ENCODE measurements at regions not wholly inside any gene's neighbourhood (a gene's known extent, or its start where the extent isn't known, plus 50 kb on each side); places are given as distances from the start of the nearest gene placed in this dataset.

DNA sequence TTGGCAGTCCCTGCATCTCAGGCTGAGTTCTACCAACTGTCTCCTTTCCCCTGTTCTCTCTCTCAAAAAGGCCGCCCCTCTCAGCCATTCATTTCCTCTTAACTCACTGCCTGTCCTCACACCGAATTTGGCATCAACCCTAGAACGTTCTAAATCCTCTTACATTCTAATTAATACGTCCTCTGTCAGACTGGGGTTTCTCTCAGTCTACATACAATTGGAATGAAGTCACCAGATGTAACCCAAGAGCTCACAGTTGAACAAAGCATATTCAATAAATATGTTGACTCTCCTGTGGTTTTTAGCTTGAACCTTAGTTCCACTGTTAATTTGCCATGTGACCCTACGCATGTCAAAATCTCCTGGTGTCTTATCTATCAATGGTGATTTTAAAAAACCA is 269.6 kb downstream of the CLIC5 start:
- no peak for TF ChIP-seq POLR2A (IDR thresholded peaks at IDR 0.05)
- TF ChIP-seq, protein P1, sequence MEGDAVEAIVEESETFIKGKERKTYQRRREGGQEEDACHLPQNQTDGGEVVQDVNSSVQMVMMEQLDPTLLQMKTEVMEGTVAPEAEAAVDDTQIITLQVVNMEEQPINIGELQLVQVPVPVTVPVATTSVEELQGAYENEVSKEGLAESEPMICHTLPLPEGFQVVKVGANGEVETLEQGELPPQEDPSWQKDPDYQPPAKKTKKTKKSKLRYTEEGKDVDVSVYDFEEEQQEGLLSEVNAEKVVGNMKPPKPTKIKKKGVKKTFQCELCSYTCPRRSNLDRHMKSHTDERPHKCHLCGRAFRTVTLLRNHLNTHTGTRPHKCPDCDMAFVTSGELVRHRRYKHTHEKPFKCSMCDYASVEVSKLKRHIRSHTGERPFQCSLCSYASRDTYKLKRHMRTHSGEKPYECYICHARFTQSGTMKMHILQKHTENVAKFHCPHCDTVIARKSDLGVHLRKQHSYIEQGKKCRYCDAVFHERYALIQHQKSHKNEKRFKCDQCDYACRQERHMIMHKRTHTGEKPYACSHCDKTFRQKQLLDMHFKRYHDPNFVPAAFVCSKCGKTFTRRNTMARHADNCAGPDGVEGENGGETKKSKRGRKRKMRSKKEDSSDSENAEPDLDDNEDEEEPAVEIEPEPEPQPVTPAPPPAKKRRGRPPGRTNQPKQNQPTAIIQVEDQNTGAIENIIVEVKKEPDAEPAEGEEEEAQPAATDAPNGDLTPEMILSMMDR (IDR thresholded peaks at IDR 0.05) = no peak
